NCI-H524 treated with DMSO at 0.1 percent for 48 hours (cell line): ENCODE measurements at regions not wholly inside any gene's neighbourhood (a gene's known extent, or its start where the extent isn't known, plus 50 kb on each side); places are given as distances from the start of the nearest gene placed in this dataset.
"Not testable (repeated sequence)": the region's sequence is repeated elsewhere in the genome, so short reads cannot be mapped to it uniquely, and the experiment has no call there.

Experiments used
- DNase-seq: peaks from one replicate; lab custom pipeline; 2025; lab: John Stamatoyannopoulos, UW

GRCh38 chr18:14606546-14606945, 63.1 kb upstream of the POTEC start:
- not testable (repeated sequence) for DNase-seq

- not testable (repeated sequence) for DNase-seq
Measured at GRCh38 chr18:14607360-14607759, 64.0 kb upstream of the POTEC start.

DNA sequence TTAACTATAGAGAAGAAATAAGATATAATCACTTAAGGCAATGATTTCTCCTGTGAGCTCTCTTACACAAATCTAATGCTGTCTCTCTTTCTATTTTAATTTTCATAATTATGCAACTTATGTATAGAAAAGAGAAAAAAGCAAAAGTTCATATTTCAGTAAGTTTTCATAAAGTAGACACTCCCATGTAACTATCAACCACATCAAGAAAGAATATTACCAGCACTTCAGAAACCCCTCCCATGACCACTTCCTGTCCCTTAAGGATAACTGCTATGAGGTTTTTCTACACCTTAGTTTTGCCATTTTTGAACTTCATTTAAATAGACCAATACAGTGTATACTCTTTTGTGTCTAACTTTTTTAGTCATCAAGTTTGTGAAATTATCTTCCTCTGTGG, 69.0 kb upstream of the POTEC start:
- not testable (repeated sequence) for DNase-seq

GRCh38 chr18:14614485-14614884, 71.1 kb upstream of the POTEC start:
- DNase-seq, result not testable (repeated sequence)

- DNase-seq, result peak; percentile 7
Measured at GRCh38 chr18:14627336-14627735, 83.9 kb upstream of the POTEC start.

DNA sequence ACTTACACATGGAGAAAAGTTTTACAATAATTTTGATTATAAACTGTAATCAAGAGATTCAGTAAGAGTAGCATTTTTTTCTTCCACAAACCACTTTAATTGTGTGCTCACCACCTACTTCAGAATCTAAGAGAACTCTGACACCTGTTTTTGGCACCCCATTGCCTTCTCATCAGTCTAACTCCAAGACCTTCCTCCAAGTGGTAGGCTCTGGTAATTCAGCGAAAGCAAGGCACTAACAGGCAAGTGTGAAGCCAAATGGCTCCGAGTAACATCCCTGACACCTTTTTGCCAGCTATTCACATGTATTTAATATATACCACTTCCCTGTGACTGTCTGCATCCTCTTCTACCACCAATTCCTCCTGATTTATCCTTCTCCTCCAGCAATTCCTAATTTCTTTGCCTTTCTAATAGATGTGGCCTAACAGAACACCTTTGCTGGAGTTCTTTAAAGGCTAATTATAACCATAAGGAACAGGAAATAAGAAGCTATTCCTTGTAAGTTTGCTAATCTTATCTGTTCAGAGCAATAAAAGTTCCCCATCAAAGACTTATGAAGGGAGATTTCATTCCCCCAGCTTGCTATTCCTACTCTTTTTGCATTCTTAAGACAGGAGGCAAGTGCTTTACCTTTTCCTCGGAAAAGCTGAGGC, 85.1 kb upstream of the POTEC start:
- DNase-seq, result not testable (repeated sequence)

DNA sequence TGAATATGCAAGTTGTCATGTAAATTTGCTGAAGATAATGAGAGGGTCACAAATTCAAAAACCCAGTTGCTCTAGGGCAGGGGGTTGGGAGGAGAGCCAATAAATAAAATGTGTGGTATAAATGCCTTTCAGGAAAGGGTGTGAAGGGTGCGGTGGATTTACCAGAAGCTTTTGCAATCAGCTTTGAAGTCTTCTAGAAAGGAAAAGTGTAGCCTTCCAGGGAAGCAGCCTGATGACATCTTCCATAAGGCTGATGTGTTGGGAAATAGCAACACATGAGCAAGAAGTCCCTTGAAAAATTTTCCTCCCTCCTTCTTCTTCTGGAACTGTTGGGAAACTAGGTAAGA, 85.6 kb upstream of the POTEC start:
- DNase-seq, result not testable (repeated sequence)

- DNase-seq, result not testable (repeated sequence)
Measured at GRCh38 chr18:14632976-14633375, 89.6 kb upstream of the POTEC start.

GRCh38 chr18:14638008-14638407, 94.6 kb upstream of the POTEC start:
- not testable (repeated sequence) for DNase-seq

- DNase-seq, result not testable (repeated sequence)
Measured at GRCh38 chr18:14641121-14641520, 97.7 kb upstream of the POTEC start.

GRCh38 chr18:14643715-14644290, 100.4 kb upstream of the POTEC start:
- DNase-seq, result not testable (repeated sequence)

DNA sequence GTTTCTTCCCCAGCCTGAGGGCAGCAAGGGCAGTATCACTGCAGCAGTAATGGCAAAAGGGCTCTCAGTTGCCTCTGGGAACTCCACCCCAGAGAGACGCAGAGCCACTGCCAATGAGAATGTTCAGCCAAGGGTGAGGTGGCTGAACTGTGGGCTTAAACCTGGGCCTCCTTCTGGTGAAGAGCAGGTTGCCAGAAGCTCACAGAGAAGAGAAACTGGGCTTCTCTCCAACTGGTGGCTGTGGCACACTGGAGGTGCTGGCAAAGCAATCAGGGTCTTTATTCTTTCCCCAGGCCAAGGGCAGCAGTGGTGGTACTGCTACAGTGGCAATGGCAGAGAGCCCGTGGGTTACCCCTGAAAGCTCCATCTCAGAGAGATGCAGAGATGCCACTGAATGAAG, 54.9 kb upstream of the ANKRD30B start:
- DNase-seq, result not testable (repeated sequence)

DNA sequence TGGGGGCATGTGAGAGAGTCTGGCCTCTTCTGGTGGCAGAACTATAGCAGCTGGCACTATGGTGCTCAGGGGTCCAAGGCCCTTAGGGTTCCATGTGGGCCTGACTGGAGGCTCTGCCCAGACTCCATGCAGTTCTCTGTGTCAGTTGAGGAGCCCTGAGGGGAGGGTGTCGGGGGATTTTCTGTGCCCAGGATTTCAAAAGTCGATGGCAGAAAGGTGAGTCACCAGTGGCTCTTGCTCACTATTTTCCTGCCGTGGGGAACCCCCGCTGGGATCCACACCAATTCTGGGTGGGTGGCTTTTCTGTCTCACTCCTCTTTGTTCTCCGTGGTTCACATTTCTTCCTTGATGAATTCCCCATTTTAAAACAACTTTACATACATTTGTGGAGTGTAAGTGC, 54.1 kb upstream of the ANKRD30B start:
- DNase-seq, result not testable (repeated sequence)

DNA sequence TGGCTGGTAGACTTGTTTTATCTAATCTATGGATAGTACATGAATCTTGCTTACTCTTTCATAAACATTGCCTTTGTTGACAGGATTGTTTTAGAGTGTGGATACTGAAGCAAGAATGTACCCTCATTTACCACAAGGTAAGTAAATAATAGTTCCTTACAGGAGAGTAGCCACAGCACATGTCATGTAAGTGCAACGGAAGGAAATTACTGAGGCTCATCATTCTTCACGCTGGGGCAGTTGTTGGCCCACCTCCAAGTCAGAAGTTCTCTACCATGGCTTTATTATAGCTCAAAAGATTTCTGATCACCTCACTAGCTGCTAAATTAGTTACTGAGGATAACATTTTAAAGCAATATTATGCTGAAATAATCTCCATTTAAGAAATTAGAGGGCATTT, 50.0 kb upstream of the ANKRD30B start:
- DNase-seq, result not testable (repeated sequence)
